ENCODE measurements at regions not wholly inside any gene's neighbourhood (a gene's known extent, or its start where the extent isn't known, plus 50 kb on each side); places are given as distances from the start of the nearest gene placed in this dataset.

DNA sequence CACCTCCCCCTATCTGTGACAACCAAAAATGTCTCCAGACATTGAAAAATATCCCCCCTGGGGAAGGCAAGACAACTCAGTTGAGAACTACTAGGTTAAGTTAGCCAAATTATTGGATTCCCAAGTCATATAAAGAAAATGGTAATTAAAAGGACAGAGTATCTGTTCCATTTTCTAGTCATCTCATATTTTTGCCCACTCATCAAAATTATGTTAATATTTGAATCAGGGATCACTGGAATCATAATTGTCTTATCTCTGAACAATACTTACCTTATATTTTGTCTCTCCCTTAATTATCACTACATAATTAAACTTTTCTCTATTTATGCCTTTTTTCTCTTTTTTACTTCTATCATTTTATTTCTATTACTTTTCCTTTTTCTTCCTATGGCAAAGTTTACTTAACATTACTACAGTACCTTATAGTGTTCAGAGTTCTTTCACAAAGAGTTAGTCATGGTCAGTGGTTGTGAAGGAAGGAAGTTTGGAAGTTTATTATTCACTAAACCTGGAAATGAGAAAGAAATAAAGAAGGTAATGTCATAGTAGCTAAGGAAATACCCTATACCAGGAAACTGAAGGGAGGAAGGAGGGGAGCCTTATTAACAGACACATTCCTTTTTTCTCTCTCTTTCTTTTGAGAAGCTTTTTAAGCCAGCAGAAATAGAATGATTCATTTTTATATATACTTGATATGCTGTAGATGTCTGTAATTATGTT is 332.9 kb downstream of the COL12A1 start:
- TF ChIP-seq CTCF (IDR thresholded peaks at IDR 0.05) = no peak
- TF ChIP-seq EZH2 (IDR thresholded peaks at IDR 0.05; ENCODE audit: borderline replicate concordance, insufficient read depth, low read depth, low read length, poor library complexity, severe bottlenecking) = no peak
